Transverse colon (tissue), 4 donors: ENCODE measurements at regions not wholly inside any gene's neighbourhood (a gene's known extent, or its start where the extent isn't known, plus 50 kb on each side); places are given as distances from the start of the nearest gene placed in this dataset.

Experiments used
- DNase-seq: peaks from one replicate; pipeline ENCODE4 v3.0.0-alpha.2; 2019
- H3K27ac ChIP-seq, 4 donors: fragments of 200-600 bp; sonication (generic); 2 replicates each; pipeline ENCODE4 v1.5.1; 2016 to 2018; ENCODE audit warnings: inconsistent platforms in 4 of 4
- H3K27me3 ChIP-seq: fragments of 200-600 bp; sonication (generic); 2 replicates; pipeline ENCODE4 v1.5.1; 2017; ENCODE audit warnings: inconsistent platforms
- H3K36me3 ChIP-seq, 4 donors: fragments of 200-600 bp; sonication (generic); 2 replicates each; pipeline ENCODE4 v1.5.1; 2017 to 2019; ENCODE audit warnings: inconsistent platforms in 4 of 4
- H3K4me1 ChIP-seq, 4 donors: fragments of 200-600 bp; sonication (generic); 2 replicates each; pipeline ENCODE4 v1.5.1; 2017 to 2020; ENCODE audit warnings: inconsistent platforms in 4 of 4
- H3K4me3 ChIP-seq, 4 donors: fragments of 200-600 bp; sonication (generic); 1 replicate in 1 of 4; 2 replicates in 3 of 4; pipeline versions ENCODE4 v1.5.1 to v1.6.1; 2017 to 2019; ENCODE audit warnings: inconsistent platforms in 4 of 4
- H3K9me3 ChIP-seq, 2 donors: fragments of 200-600 bp; sonication (generic); 2 replicates each; pipeline ENCODE4 v1.5.1; 2017 to 2019; ENCODE audit warnings: inconsistent platforms in 2 of 2
- CTCF ChIP-seq, 5 experiments: fragments of 200-600 bp in 3 of 5; fragments of 450-650 bp in 2 of 5; sonication (generic) in 3 of 5; IDR thresholded peaks; 1 replicate in 2 of 5; 2 replicates in 3 of 5; pipeline ENCODE4 v1.5.1; 2016 to 2017; ENCODE audit warnings: antibody characterized with exemption in 5 of 5, inconsistent platforms in 3 of 5, mild to moderate bottlenecking in 2 of 5, moderate library complexity in 1 of 5
- EP300 ChIP-seq: sonication (generic); formaldehyde crosslinking; IDR thresholded peaks from one replicate; pipeline ENCODE4 v1.6.1; 2017; ENCODE audit warnings: antibody characterized with exemption, low read depth
- POLR2A ChIP-seq: fragments of 450-650 bp; IDR thresholded peaks from one replicate; pipeline ENCODE4 v1.6.1; 2016; ENCODE audit warnings: antibody characterized with exemption, mild to moderate bottlenecking, moderate library complexity
- POLR2AphosphoS5 ChIP-seq, 3 donors: sonication (generic); formaldehyde crosslinking; IDR thresholded peaks; one replicate each; pipeline ENCODE4 v1.6.1; 2016; ENCODE audit warnings: antibody characterized with exemption in 3 of 3
- WGBS, 2 donors: methylation state at CpG; one replicate each; pipeline ENCODE4 v1.1.5; 2018; ENCODE audit warnings: low coverage in 1 of 2; 5-methylcytosine and 5-hydroxymethylcytosine counted together
- in situ Hi-C, 4 donors: fragments of 200-750 bp; cut with MboI; loops; one replicate each; pipeline versions ENCODE4 v1.15.0 to v1.15.1; 2017; ENCODE audit warnings: low sequenced_read_pairs in 3 of 4, low pct_ligation_motif_present in 1 of 4, low pct_unique_long_range_greater_than_20kb in 1 of 4
- intact Hi-C: fragments of 100-400 bp; cut with DNase I; formaldehyde crosslinking; loops from one replicate; pipeline ENCODE4 v1.15.1; 2023; ENCODE audit warnings: low total_unique reads

DNA sequence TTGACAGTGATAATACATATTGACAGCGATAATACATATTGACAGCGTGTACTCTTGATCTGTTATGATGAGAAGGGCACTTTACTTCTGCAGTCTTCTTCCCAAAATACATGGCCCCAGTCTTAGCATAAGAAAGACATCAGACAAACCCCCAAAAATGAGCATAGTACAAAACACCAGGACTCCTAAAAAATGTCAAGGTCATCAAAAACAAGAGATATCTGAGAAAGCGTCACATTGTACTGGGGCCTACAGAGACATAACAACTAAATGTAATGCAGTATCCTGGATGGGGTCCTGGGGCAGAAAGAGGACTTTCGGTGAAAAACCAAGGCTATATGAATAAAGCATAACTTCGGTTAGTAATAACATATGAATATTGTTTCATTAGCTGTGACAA lies 731.5 kb upstream of the SGCG start:
- TF ChIP-seq POLR2AphosphoS5 (IDR thresholded peaks at IDR 0.05): no peak
- no peak for TF ChIP-seq CTCF (IDR thresholded peaks at IDR 0.05)
- no peak for TF ChIP-seq POLR2A
- no peak for TF ChIP-seq EP300
- H3K27me3 ChIP-seq: no peaks in the 10 kb centered on the region
- no peaks in the 10 kb centered on the region for H3K9me3 ChIP-seq
- no peaks in the 10 kb centered on the region for H3K36me3 ChIP-seq
- no peak for DNase-seq
- in situ Hi-C loops: no loop called here
- peaks cover 0 to 5% (median 2%) of the 10 kb centered on the region in 4 donors for H3K4me1 ChIP-seq
- H3K27ac ChIP-seq: no peak overlapping the region
- 73 to 100% methylated on average over 4 to 5 of the region's 5 CpGs for WGBS, 2 donors
- intact Hi-C loops: no loop called here
- no peak overlapping the region for H3K4me3 ChIP-seq

- no peak for DNase-seq
- no peak overlapping the region for H3K4me3 ChIP-seq
- peaks cover 0 to 5% (median 2%) of the 10 kb centered on the region in 4 donors for H3K4me1 ChIP-seq
- no peaks in the 10 kb centered on the region for H3K27me3 ChIP-seq
- no peak for TF ChIP-seq POLR2A
- TF ChIP-seq EP300: no peak
- no peak for TF ChIP-seq POLR2AphosphoS5 (IDR thresholded peaks at IDR 0.05)
- no peak for TF ChIP-seq CTCF (IDR thresholded peaks at IDR 0.05)
- no peaks in the 10 kb centered on the region for H3K36me3 ChIP-seq
- intact Hi-C loops (no loop called here), in situ Hi-C loops (no loop called here)
- WGBS, 2 donors: 29 to 69% methylated on average over 3 to 5 of the region's 5 CpGs
- no peak overlapping the region for H3K27ac ChIP-seq
- no peaks in the 10 kb centered on the region for H3K9me3 ChIP-seq
Observed at GRCh38 chr13:22451327-22451741, 729.4 kb upstream of the SGCG start.

DNA sequence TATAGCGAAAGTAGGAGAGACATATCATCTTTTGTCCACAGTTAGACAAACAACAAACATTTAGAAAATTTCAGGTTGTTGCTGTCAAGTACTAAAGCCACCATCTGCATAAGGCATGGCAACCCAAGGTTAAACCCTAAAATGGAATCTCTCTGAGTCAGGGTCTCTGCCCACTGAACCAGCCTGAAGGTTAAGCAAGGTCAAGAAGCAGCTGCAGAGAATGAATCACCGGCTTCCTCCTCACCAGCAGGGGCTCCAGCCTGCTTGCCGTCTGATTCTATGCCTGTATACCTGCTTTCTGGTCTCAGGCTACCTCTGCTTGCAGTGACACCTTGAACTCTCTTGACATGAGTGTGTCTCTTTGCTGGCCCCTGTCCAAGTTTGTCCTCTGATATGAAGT lies 726.2 kb upstream of the SGCG start:
- in situ Hi-C loops: no loop called here
- Histone ChIP-seq H3K27ac (no peak overlapping the region), H3K36me3 (no peaks in the 10 kb centered on the region), H3K4me3 (no peak overlapping the region), H3K9me3 (no peaks in the 10 kb centered on the region), H3K27me3 (no peaks in the 10 kb centered on the region), H3K4me1 (peaks cover 0 to 5% (median 2%) of the 10 kb centered on the region in 4 donors)
- TF ChIP-seq EP300: no peak
- no peak for TF ChIP-seq POLR2AphosphoS5 (IDR thresholded peaks at IDR 0.05)
- no peak for TF ChIP-seq CTCF (IDR thresholded peaks at IDR 0.05)
- no peak for TF ChIP-seq POLR2A
- intact Hi-C loops: no loop called here
- DNase-seq: no peak
- 79 to 87% methylated on average over 1 to 3 of the region's 3 CpGs for WGBS, 2 donors

DNA sequence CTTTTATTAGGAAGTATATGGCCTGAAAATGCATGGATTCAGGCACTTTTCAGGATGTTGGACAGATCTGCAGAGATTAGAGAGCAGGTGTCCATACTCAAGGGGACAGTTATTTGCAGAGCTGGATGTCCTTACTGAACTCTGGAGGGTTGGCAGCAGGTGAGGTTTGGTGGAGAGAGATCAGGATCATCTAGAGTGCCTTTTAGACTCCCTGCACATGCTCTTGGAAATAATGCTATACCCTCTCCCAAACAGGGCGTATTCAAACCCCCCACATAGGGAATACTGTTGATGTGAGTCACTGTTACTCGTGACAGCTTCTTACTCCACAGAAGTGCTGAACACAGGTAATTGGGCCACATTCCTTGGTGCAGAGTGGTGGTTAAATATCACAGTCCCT lies 725.7 kb upstream of the SGCG start:
- no peaks in the 10 kb centered on the region for H3K27me3 ChIP-seq
- H3K36me3 ChIP-seq: no peaks in the 10 kb centered on the region
- H3K4me1 ChIP-seq: peaks cover 0 to 5% (median 2%) of the 10 kb centered on the region in 4 donors
- WGBS, 2 donors: 68% methylated on average over 2 of the region's 2 CpGs; no CpG with 5 or more reads in 1 of the 2 donors
- no peak for DNase-seq
- no peak overlapping the region for H3K27ac ChIP-seq
- H3K9me3 ChIP-seq: no peaks in the 10 kb centered on the region
- no peak overlapping the region for H3K4me3 ChIP-seq
- no peak for TF ChIP-seq CTCF (IDR thresholded peaks at IDR 0.05)
- TF ChIP-seq POLR2AphosphoS5 (IDR thresholded peaks at IDR 0.05): no peak
- no peak for TF ChIP-seq POLR2A
- no peak for TF ChIP-seq EP300
- intact Hi-C loops (no loop called here), in situ Hi-C loops (no loop called here)
